Tibial nerve (tissue), 4 donors: ENCODE measurements at regions not wholly inside any gene's neighbourhood (a gene's known extent, or its start where the extent isn't known, plus 50 kb on each side); places are given as distances from the start of the nearest gene placed in this dataset.

ENCODE experiments used
- CTCF ChIP-seq, 5 experiments: fragments of 200-600 bp in 3 of 5; fragments of 450-650 bp in 2 of 5; sonication (generic) in 3 of 5; IDR thresholded peaks; one replicate each; pipeline ENCODE4 v1.5.1; 2016 to 2019; ENCODE audit warnings: antibody characterized with exemption in 5 of 5, mild to moderate bottlenecking in 3 of 5, moderate library complexity in 2 of 5
- EP300 ChIP-seq, 2 donors: sonication (generic); formaldehyde crosslinking; IDR thresholded peaks; one replicate each; pipeline ENCODE4 v1.6.1; 2017; ENCODE audit warnings: antibody characterized with exemption in 2 of 2, mild to moderate bottlenecking in 1 of 2
- POLR2A ChIP-seq, 2 donors: fragments of 450-650 bp; IDR thresholded peaks; one replicate each; pipeline ENCODE4 v1.6.1; 2017; ENCODE audit warnings: antibody characterized with exemption in 2 of 2, mild to moderate bottlenecking in 2 of 2, moderate library complexity in 2 of 2

- TF ChIP-seq EP300 (IDR thresholded peaks at IDR 0.05) (no peak), CTCF (IDR thresholded peaks at IDR 0.05) (no peak), POLR2A (IDR thresholded peaks at IDR 0.05) (no peak)
Observed at GRCh38 chr2:225821351-225821750, 421.8 kb downstream of the NYAP2 start.
